ENCODE measurements at regions not wholly inside any gene's neighbourhood (a gene's known extent, or its start where the extent isn't known, plus 50 kb on each side); places are given as distances from the start of the nearest gene placed in this dataset.
"Not testable (repeated sequence)": the region's sequence is repeated elsewhere in the genome, so short reads cannot be mapped to it uniquely, and the experiment has no call there.

GRCh38 chr11:134976551-134976950, 564.5 kb upstream of the B3GAT1 start:
- no peak for DNase-seq

GRCh38 chr11:134975866-134976376, 563.9 kb upstream of the B3GAT1 start:
- DNase-seq, result no peak

DNA sequence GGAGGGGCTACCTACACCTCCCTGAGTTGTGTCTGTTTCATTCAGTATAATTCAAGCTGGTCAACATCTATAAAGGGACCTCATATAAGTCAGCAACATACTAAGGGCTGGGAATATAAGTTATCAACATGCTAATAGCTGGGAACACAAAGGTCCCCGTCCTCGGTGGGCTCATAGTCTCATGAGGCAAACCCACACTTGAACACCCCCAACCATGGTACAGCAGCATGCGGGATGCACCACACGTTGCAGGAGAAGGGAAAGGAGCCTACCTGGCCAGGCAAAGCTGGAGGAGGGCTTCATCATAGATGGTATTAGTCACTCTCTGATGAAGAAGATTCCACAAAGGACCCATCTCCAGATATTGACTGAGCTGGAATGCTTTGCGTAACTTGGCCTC, 561.8 kb upstream of the B3GAT1 start:
- no peak for DNase-seq

DNA sequence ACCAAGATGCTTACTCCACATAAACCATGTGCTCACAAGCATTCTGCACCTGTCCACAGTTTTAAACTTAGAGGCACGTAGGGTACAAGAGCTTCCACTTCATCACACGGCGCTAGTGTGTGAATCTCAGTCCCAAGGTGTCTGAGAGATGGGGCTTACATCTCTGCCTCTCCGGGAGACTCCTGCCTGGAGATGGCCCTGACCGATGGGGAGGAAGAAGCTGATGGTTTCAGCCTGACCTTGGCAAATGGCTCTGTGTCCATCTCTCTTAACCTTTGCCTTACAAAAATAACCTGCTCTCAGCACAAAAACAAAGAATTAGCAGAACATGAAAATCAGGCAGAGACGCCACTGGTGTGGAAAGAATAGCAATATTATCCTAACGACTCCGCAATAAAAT, 559.3 kb upstream of the B3GAT1 start:
- no peak for DNase-seq

DNA sequence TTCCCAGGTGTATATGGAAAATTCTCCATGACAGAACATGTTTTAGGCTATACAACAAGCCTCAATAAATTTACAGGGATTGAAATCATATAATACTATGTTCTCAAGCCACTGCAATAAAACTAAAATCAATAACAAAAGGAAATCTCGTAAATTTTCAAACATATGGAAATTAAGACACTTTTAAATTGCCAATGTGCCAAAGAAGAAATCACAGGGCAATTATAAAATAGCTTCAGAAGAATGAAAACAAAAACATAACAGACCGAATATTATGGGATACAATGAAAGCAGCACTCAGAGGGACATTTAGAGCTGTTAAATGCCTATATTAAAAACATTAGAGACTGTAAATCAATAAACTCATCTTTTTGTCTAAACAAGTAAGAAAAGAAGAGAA, 555.7 kb upstream of the B3GAT1 start:
- DNase-seq, result no peak

DNA sequence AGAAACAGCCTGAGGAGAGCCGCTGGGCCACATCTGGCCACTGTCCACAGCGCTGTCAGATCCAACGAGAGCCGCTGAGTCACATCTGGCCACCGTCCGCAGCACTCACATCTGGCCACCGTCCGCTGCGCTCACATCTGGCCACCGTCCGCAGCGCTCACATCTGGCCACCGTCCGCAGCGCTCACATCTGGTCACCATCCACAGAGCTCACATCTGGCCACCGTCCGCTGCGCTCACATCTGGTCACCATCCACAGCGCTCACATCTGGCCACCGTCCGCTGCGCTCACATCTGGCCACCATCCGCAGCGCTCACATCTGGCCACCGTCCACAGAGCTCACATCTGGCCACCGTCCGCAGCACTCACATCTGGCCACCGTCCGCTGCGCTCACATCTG, 549.3 kb upstream of the B3GAT1 start:
- DNase-seq, result not testable (repeated sequence)

GRCh38 chr11:134958870-134959269, 546.8 kb upstream of the B3GAT1 start:
- no peak for DNase-seq

- DNase-seq, result no peak
These were observed 546.2 kb upstream of the B3GAT1 start for GRCh38 chr11:134958336-134958640.

- no peak for DNase-seq
These were observed 545.7 kb upstream of the B3GAT1 start for GRCh38 chr11:134957540-134958335.

DNA sequence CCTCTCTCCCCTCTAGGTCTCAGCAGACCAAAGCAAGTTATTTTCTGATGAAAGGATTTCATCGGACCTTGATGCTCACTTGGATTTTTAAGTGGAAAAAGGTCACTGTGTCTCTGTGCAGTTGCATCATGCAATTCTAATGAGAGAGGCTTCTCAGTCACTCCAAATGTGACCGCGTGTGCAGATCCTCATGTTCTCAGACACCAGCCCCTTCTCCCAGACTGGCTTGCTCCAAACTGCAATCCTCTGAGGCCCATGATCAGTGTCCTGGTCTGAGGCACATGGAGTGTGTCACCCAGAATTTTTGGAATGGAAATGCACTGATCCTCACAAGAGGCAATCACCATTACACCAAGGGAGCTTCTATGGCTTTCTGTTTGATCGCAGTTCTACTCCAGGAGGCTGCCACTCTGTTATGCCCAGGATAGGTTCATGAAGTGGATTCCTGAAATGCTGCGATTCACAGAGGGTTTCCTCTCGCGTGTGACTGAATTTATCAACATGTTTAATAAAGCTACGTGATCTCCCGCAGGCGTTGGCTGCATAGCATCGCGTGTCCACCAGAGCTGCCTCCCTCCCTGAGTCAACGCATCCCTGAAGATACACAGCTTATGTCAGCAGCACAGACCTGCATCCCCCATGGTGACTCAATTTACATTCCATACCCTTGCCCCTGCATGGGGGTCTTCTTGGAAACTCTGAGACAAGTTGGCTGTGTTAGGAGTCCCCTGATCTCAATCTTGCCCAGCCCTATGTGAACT, 544.6 kb upstream of the B3GAT1 start:
- DNase-seq, result no peak

DNA sequence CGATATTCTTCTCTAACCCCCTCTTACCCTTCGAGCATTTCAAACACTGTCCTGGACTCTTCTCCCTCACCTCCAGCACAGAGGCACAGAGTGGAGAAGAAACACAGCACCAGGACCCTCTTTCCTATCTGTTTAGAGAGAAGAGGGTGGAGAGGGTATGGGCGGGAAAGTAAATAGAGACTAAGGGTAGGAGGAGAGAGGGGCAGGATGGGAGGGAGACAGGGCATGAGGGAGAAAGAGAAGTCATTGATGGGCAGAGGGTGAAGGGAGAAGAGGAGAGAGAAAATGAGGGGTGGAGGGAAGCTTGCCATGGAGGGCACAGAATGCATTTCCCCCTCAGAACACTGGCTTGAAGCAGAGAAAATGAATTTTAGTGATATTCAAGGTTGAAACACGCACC, 543.9 kb upstream of the B3GAT1 start:
- DNase-seq, result not testable (repeated sequence)

DNA sequence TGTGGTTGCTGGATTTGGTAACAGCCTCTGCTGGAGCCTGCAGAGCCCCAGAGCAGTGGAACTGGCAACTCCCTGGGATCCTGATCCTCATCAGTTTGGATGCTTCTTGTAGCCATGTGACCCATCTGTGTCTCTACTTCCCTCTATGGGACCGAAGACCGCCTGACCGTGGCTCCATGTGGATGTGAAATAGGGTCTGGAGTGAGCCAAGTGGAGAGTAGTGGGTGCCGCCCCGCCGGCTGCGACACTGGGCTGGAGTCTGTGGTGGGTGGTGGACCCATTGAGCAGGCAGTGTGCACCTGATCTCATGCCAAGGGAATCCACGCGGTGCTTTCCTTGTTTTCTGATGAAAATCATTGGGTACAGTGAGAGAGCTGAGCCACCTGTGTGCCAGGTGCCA, 543.2 kb upstream of the B3GAT1 start:
- no peak for DNase-seq

GRCh38 chr11:134954456-134954855, 542.4 kb upstream of the B3GAT1 start:
- DNase-seq, result not testable (repeated sequence)

GRCh38 chr11:134953417-134953970, 541.5 kb upstream of the B3GAT1 start:
- not testable (repeated sequence) for DNase-seq

DNA sequence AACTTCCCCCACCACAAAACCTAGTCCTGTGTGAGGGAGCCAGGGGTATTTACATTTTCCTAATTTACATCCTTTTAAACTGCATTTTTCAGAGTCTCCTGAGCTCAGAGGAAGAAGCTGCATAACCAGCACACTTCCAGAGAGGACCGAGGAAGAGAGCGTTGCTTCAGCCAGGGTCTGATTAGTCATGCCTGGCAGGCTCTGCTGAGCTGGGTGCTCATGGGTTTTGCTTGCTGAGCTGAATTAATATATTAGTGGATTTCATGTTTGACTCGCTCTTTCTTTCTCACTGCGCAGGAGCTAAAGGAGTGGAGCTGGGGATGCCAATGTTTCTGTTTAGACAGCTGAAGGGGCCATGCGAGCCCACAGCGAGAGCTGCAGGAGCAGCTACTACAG, 539.3 kb upstream of the B3GAT1 start:
- no peak for DNase-seq

- no peak for DNase-seq
These were observed 538.8 kb upstream of the B3GAT1 start for GRCh38 chr11:134950692-134951304.

DNA sequence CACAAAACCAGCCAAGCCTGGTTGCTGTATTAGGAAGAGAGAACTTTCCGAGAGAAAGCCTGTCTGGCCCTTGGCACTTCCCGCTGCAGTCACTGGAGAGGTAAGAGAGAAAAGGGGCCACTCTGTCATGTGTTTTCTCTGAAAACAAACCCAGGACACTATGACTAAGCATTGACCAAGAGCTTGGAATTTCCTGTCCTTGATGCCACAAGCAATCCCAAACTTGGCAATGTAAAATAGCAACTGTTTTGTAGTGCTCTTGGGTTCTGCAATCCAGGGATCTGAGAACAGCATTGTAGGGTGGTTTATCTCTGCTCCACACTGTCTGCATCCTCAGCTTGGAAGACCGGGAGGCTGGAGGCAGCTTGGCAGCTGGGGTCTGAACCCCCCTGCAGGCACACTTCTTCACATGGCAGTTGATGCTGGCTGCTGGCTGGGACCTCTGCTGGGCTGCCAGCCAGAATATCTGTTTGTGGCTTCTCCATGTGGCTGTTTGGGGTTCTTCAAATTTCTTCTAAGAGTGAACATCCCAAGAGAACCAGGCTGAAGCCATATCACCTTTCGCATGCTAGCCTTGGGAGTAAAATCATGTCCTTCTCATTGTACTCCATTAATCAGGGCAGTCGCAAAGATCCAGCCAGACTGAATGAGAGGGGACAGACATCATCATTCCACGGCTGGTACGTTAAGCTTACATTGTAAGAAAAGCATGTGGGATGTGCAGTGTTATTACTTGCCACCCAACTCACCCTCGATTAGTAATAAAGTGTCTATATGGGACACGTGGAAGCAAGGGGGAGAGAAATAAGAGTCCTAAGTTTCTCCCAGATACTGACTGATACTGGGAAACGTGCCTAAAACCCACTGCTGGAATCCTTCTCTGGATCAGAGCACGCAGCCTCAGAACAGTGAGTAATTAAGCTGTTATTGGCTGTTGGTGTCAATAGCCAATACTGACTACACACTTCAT, 537.4 kb upstream of the B3GAT1 start:
- DNase-seq, result no peak

DNA sequence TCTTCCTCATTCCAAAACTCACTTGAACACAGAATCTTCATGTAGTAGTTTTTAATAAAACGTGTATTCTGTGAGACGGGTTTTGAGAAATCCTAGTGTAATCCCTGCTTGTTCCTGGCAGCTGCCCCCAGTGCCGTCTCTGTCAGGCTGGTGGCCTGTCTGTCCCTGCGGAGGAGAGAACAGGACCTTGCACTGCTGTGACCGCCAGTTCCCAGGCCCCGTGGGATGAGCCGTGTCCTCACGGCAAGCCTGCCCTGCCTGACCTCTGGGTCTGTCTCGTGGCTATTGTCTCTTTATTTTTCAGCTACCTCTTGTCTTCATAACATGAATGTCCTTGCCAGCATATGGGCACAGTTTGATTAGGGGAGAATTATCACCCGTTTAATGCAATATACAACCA, 535.5 kb upstream of the B3GAT1 start:
- DNase-seq, result no peak

DNA sequence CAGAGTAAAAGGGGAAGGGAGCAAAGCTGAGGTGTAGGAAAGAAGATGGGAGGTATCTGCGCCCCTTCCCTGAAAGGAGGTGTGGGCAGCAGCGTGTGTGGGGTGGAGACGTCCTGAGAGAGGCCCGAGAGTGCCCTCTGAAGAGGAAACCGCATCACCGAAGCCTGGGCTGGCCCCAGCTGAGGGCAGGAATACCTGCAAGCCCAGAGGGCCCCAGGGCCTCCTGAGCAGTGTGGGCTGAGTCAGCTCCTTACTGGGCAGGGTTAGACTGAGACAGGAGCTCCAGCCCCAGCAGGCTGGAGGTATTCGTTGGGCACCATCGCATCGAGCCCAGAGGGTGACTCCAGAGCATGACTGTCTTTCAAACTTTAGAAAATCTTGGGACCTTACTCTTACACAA, 534.0 kb upstream of the B3GAT1 start:
- DNase-seq, result no peak

- no peak for DNase-seq
These were observed 532.9 kb upstream of the B3GAT1 start for GRCh38 chr11:134944986-134945385.

- DNase-seq, result no peak
These were observed 532.1 kb upstream of the B3GAT1 start for GRCh38 chr11:134944131-134944530.

- DNase-seq, result no peak
These were observed 531.5 kb upstream of the B3GAT1 start for GRCh38 chr11:134943544-134943943.
